ENCODE measurements at regions not wholly inside any gene's neighbourhood (a gene's known extent, or its start where the extent isn't known, plus 50 kb on each side); places are given as distances from the start of the nearest gene placed in this dataset.
A peak's percentile ranks its signal among the peaks of the same experiment; 100 is the strongest.

GRCh38 chr14:89024691-89025090 lies 200.2 kb downstream of the TTC8 start:
- Histone ChIP-seq H3K9me3 (no peaks in the 10 kb centered on the region), H3K27ac (no peak overlapping the region), H3K4me1 (peaks cover 0 to 10% of the 10 kb centered on the region in 2 donors), H3K36me3 (no peaks in the 10 kb centered on the region), H3K27me3 (no peaks in the 10 kb centered on the region), H3K4me3 (replicated peaks in 1 of 3) (no peak overlapping the region)
- no peak for DNase-seq
- 78 to 84% methylated on average over 4 of the region's 4 CpGs for WGBS, 2 donors
- TF ChIP-seq POLR2A (IDR thresholded peaks at IDR 0.05) (no peak), CTCF (IDR thresholded peaks at IDR 0.05) (no peak)
- intact Hi-C loops (cut with DNase I) = loop anchor here (5.0 kb wide), 1 partner anchor 888 kb away; no protein-coding TSS in a partner anchor

DNA sequence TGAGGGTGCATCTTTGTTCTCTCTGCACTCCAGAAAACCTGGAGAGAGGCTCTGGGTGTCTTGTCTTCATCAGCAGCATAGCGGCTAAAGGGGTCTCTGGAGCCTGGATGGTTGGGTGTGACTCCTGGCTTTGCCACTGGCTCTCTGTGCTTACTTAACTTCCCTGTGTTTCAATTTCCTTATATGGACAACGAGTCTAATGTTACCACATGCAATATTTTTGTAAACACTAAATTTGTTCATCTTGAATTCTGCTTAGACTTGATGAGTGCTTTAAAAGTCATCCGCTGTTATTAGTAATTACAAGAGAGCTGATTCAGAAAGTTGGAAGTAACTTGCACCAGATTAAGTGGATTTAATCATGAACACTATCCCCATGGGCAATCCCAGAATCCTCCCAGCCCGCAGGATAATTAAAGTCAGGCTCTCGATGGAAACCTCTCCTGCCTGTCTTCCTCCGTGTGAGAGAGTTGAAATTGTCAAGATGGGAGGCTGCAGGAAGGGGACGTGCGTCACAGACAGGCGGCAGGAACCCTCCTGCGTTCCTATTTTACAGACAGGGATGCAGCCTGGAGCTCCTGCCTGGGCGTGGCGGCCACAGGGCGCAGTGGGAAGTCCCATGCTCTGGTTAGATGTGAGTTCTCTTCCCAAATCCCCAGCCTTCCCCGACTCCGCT lies 201.2 kb downstream of the TTC8 start:
- TF ChIP-seq CTCF (IDR thresholded peaks at IDR 0.05) = no peak
- no peak for TF ChIP-seq POLR2A (IDR thresholded peaks at IDR 0.05)
- WGBS, 2 donors = 41 to 59% methylated on average over 10 to 15 of the region's 15 CpGs
- H3K27ac ChIP-seq = no peak overlapping the region
- H3K27me3 ChIP-seq = no peaks in the 10 kb centered on the region
- H3K4me3 ChIP-seq (replicated peaks in 1 of 3) = no peak overlapping the region
- no peaks in the 10 kb centered on the region for H3K9me3 ChIP-seq
- peaks cover 0 to 10% of the 10 kb centered on the region in 2 donors for H3K4me1 ChIP-seq
- no peaks in the 10 kb centered on the region for H3K36me3 ChIP-seq
- intact Hi-C loops (cut with DNase I) = loop anchor here (5.0 kb wide), 1 partner anchor 887 kb away; no protein-coding TSS in a partner anchor
- no peak for DNase-seq

DNA sequence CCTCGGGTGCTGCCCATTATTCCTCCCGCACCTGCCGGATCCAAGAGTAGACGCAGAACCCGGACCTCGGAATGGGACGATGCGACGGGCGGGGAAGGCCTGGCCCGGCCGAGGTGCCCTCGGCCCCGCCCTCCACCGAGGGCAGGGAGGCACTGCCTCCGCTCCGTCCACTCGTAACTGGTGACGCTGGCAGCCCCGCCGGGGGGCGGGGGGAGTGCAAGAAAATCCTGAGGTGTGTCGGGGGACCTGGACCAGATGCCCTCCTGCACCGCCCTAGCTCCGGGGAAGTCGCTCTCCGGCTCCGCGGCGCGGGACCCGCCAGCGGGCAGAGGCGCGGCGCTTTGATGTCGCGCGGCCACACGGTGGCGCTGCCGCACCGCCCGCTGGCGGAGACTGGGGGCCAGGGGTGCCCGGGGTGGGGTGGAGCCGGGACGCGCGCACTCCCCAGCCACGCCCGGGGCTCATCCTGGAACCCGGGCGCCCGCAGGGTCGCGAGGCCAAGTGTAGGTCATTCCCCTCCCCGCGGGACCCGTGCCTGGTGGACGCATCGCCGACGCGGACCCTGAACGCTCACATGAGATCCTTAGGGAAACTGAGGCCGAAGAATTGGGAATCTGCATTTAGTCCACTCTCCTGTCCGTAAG lies 202.8 kb downstream of the TTC8 start:
- 0 to 6% methylated on average over 7 to 13 of the region's 68 CpGs for WGBS, 2 donors
- peak; percentile 28 to 35 for DNase-seq
- Histone ChIP-seq H3K4me3 (replicated peaks in 1 of 3) (peak overlapping the region in 2 of 3 donors; percentile 36 to 37), H3K4me1 (peaks cover 0 to 10% of the 10 kb centered on the region in 2 donors), H3K36me3 (no peaks in the 10 kb centered on the region), H3K27ac (no peak overlapping the region), H3K27me3 (no peaks in the 10 kb centered on the region), H3K9me3 (no peaks in the 10 kb centered on the region)
- TF ChIP-seq POLR2A (IDR thresholded peaks at IDR 0.05) (no peak), CTCF (IDR thresholded peaks at IDR 0.05) (peak; percentile 35 to 98 (median 74))
- intact Hi-C loops (cut with DNase I) = loop anchor here (5.0 kb wide), 1 partner anchor 885 kb away; no protein-coding TSS in a partner anchor

DNA sequence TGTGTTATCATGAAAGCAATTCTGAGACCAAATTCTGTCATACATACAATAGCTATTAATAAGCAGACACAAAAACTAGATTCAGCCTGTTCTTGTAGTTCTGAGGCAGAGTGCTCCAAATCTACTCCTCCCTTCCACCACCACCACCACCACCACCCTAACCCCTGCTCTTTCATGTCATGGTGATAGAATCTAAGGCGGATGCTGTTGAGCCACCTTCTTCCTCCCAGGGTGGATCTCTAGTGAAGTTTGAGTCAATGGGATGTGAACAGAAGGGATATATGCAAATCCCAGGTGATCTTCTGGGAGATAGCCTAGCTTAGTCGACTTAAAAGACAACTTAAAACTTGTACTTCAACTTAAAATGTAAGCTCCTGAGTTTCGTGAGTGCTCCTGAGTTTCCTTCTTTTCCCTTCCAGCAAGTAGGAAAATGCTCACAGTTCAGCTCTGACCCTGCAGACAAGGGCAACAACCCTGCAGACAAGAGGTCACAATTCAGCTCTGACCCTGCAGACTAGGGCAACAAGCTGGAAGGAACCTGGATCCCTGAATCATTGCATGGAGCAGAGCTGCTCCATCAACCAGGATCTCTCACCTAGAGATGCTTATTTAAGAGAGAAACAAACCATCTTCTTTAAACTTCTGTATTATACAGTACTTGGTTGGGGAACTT lies 204.1 kb downstream of the TTC8 start:
- no peak overlapping the region for H3K4me3 ChIP-seq (replicated peaks in 1 of 3)
- 79 to 80% methylated on average over 3 of the region's 3 CpGs for WGBS, 2 donors
- TF ChIP-seq CTCF (IDR thresholded peaks at IDR 0.05) (no peak), POLR2A (IDR thresholded peaks at IDR 0.05) (no peak)
- intact Hi-C loops (cut with DNase I) = loop anchor here (5.0 kb wide), 1 partner anchor 884 kb away; no protein-coding TSS in a partner anchor
- no peaks in the 10 kb centered on the region for H3K36me3 ChIP-seq
- H3K27ac ChIP-seq = no peak overlapping the region
- peaks cover 0 to 10% of the 10 kb centered on the region in 2 donors for H3K4me1 ChIP-seq
- no peak for DNase-seq
- no peaks in the 10 kb centered on the region for H3K27me3 ChIP-seq
- no peaks in the 10 kb centered on the region for H3K9me3 ChIP-seq
